Right cardiac atrium (tissue), 5 donors: ENCODE measurements at regions not wholly inside any gene's neighbourhood (a gene's known extent, or its start where the extent isn't known, plus 50 kb on each side); places are given as distances from the start of the nearest gene placed in this dataset.

Experiments
- ATAC-seq, 2 donors: fragments of 200-7000 bp; cut with Tn5 transposase; one replicate each; pipeline versions ENCODE4 v1.8.0 to v1.9.1; 2020; ENCODE audit warnings: moderate library complexity in 2 of 2, mild to moderate bottlenecking in 1 of 2
- DNase-seq, 3 donors: peaks; one replicate each; pipeline ENCODE4 v3.0.0-alpha.2; 2020
- H3K27ac ChIP-seq: one replicate; pipeline ENCODE4 v1.5.1; 2013; ENCODE audit warnings: mild to moderate bottlenecking, low read length, control low read depth, moderate library complexity
- H3K27me3 ChIP-seq: one replicate; pipeline ENCODE4 v1.6.1; 2013; ENCODE audit not compliant: control insufficient read depth, insufficient read depth
- H3K4me1 ChIP-seq: one replicate; pipeline ENCODE4 v1.6.1; 2013; ENCODE audit warnings: low read length; ENCODE audit not compliant: control insufficient read depth, insufficient read depth
- H3K4me3 ChIP-seq: one replicate; pipeline ENCODE4 v1.5.1; 2013; ENCODE audit warnings: low read length, control low read depth
- H3K9me3 ChIP-seq: one replicate; pipeline ENCODE4 v1.6.1; 2013; ENCODE audit warnings: low read length; ENCODE audit not compliant: control insufficient read depth
- WGBS: extraction: QIAGEN DNeasy Blood & Tissue Kit; methylation state at CpG from one replicate; pipeline ENCODE4 v1.1.7; 2013; 5-methylcytosine and 5-hydroxymethylcytosine counted together
- intact Hi-C, 4 donors: fragments of 100-400 bp; cut with DNase I; formaldehyde crosslinking; loops; one replicate each; pipeline versions ENCODE4 v1.11.0 to v1.14.0; 2022 to 2023
- donor health status: healthy with polysubstance abuse.
- donor health status: DM: no; HTN: yes; CAD: no.
- donor health status: DM: no; HTN: no; CAD: no.
- donor health status: DM: no; HTN: yes; CAD: no; lungs with severe emphysema.
- donor health status: DM: yes; HTN: yes; CAD: no.

DNA sequence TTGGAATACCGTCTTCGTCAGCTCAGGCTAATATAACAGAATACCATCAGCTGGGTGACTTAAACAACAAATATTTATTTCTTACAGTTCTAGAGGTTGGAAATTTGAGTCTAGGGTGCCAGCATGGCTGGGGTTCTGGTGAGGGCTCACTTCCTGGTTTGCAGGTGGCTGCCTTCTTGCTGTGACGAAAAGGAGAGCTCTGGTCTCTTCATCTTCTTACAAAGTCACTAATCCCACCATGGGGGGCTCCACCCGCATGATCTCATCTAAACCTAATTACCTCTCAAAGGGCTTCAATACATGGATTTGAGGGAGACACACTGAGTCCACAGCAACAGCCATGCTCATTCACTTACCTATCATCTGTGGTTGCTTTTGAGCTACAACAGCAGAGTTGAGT, 78.3 kb downstream of the PSMG1 start:
- WGBS: 88% methylated on average over 4 of the region's 4 CpGs
- Histone ChIP-seq H3K27me3 (no peaks in the 10 kb centered on the region), H3K27ac (no peak overlapping the region), H3K9me3 (no peaks in the 10 kb centered on the region), H3K4me1 (peaks cover 2% of the 10 kb centered on the region), H3K4me3 (no peak overlapping the region)
- intact Hi-C loops: no loop called here
- ATAC-seq (no peak), DNase-seq (no peak)

DNA sequence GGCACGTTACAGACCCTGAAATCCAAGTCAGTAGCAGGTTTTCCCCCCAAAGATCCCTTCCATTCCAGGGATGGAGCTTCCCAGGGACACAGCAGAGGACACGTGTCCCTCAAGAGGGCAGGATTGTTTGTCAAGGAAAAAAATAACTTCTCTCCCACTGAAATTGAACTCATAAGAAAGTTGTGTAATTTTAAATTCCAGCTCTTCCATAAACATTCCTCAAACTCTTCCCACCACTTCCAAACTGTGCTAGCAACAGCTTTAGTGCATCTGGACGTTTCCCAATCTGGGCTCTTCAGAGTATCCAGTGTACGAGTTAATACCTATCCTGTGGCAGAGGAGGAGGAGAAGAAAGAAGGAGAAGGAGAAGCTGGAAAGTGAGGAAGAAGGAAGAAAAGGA, 79.6 kb downstream of the PSMG1 start:
- no peak overlapping the region for H3K27ac ChIP-seq
- intact Hi-C loops: no loop called here
- H3K9me3 ChIP-seq: no peaks in the 10 kb centered on the region
- 73% methylated on average over 4 of the region's 4 CpGs for WGBS
- no peak overlapping the region for H3K4me3 ChIP-seq
- peaks cover 2% of the 10 kb centered on the region for H3K4me1 ChIP-seq
- no peak for DNase-seq
- no peaks in the 10 kb centered on the region for H3K27me3 ChIP-seq
- ATAC-seq: no peak

DNA sequence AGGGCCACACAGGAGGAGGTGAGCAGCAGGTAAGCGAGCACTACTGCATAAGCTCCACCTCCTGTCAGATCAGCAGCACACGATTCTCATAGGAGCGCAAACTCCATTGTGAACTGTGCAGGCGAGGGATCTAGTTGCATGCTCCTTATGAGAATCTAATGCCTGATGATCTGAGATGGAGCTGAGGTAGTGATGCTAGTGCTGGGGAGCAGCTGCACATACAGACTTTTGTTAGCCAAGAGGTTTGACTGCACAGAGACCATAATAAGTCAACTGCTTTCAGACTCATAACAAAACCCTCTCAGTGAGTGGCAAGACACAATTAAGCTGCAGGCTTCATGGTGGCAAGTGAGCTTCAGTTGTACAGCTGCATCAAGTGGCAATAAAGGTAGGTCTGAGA, 83.4 kb downstream of the PSMG1 start:
- Histone ChIP-seq H3K4me1 (peaks cover 10% of the 10 kb centered on the region), H3K4me3 (no peak overlapping the region), H3K27me3 (no peaks in the 10 kb centered on the region), H3K27ac (no peak overlapping the region), H3K9me3 (no peaks in the 10 kb centered on the region)
- WGBS: 98% methylated on average over 4 of the region's 4 CpGs
- DNase-seq (no peak), ATAC-seq (no peak)
- intact Hi-C loops: no loop called here

DNA sequence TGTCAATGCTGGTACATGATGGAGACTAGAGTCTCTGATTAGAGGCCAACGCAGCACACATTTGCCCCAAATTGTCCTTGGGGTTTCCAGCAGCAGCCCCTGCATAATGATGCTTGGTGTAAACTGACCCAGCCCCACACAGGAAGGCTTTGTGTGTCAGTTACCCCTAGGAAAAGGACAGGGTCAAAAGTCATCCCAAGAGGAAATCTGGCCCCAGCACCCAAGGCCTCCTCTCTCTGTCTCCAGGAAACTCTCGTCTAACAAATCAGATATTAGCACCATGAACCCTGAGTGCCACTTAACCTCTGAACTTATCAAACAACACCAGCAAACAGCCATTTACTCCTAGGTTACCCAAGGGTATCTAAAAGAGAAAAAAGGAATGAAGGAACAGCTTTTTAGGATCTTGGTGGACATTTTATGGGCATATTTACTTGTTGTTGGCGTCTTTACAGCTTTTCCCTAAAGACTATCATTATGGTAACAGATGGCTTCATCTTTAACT, 84.5 kb downstream of the PSMG1 start:
- intact Hi-C loops: no loop called here

DNA sequence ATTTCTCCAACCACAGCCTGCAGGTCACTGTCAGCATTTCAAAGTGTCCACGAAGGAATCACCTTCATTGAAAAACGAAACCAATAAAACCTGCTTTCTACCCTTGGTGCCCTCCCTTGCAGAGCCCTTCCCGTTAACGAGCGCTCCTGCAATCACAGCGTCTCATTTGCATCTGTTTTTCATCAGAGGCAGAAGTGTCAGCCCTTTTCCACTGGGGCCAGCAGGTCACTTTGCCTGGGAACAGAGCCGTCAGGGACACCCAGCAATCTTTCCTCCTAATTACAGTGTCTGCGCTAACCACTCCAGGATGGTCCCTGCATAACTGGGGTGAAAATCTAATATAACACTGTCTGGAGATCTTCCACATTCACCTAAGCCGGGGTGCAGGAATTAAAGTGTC, 85.3 kb downstream of the PSMG1 start:
- DNase-seq (peak in 1 of 3 donors; percentile 52), ATAC-seq (peak; percentile 12 to 39)
- Histone ChIP-seq H3K4me1 (peaks cover 10% of the 10 kb centered on the region), H3K27me3 (no peaks in the 10 kb centered on the region), H3K27ac (no peak overlapping the region), H3K9me3 (no peaks in the 10 kb centered on the region), H3K4me3 (no peak overlapping the region)
- WGBS: 66% methylated on average over 9 of the region's 9 CpGs
- intact Hi-C loops: no loop called here

More for the DNA sequence above, 84.5 kb downstream of the PSMG1 start:
- DNase-seq (no peak), ATAC-seq (peak in 1 of 2 donors; percentile 55)
- Histone ChIP-seq H3K9me3 (no peaks in the 10 kb centered on the region), H3K27me3 (no peaks in the 10 kb centered on the region), H3K4me3 (no peak overlapping the region), H3K4me1 (peaks cover 10% of the 10 kb centered on the region), H3K27ac (no peak overlapping the region)
- 77% methylated on average over 3 of the region's 3 CpGs for WGBS

DNA sequence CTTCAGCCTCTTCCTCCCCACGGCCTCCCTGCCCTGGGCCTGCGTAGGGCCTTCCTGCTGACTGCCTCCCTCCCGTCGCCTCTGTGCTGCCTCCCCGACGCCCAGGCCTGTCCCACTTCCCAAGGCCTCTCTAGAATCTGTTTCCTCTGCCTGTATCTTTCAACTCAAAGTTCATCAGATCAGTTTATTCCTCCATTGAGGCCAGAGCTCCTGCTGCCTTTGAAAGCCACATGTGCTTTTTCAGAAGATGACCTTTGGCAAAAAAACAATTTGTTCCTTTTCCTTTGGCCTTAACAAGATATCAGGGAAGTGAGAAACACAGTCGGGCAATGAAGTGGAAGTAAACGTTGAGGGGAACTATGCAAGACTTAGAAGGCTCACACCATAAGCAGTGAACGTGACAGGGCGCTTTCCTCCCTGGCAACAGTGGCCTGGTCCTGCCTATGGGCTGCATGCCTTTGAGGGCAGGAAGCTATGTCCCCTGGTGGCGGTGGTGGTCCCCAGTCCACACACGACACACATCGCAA, 85.9 kb downstream of the PSMG1 start:
- DNase-seq (peak in 2 of 3 donors; percentile 51 to 69), ATAC-seq (peak; percentile 68 to 73)
- 72% methylated on average over 13 of the region's 13 CpGs for WGBS

DNA sequence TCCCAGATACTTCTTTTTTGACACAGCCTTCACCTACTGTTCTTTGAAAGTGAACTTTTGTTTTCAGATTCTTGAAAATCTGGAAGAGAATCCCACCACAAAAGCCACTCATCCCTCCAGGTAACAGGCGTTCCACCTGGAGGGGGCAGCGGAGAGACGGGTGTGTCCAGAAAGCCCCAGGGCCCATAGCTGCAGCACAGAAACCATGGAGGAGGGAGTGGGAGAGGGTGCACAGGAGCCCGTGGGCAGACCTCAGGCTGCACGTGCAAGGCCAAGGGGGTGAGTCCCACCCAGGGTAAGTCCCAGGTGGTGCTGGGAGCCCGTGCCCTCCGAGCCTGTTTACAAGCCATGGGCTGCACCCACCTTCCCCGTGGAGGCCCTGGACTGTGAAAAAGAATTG, 86.5 kb downstream of the PSMG1 start:
- intact Hi-C loops: no loop called here
- Histone ChIP-seq H3K27ac (no peak overlapping the region), H3K4me3 (no peak overlapping the region), H3K9me3 (no peaks in the 10 kb centered on the region), H3K4me1 (peaks cover 10% of the 10 kb centered on the region), H3K27me3 (no peaks in the 10 kb centered on the region)
- DNase-seq (peak in 1 of 3 donors; percentile 32), ATAC-seq (no peak)
- WGBS: 93% methylated on average over 8 of the region's 8 CpGs

More for the DNA sequence above, 85.9 kb downstream of the PSMG1 start:
- H3K9me3 ChIP-seq: no peaks in the 10 kb centered on the region
- H3K4me3 ChIP-seq: no peak overlapping the region
- intact Hi-C loops: no loop called here
- peaks cover 10% of the 10 kb centered on the region for H3K4me1 ChIP-seq
- H3K27me3 ChIP-seq: no peaks in the 10 kb centered on the region
- H3K27ac ChIP-seq: peak overlapping the region; percentile 38

DNA sequence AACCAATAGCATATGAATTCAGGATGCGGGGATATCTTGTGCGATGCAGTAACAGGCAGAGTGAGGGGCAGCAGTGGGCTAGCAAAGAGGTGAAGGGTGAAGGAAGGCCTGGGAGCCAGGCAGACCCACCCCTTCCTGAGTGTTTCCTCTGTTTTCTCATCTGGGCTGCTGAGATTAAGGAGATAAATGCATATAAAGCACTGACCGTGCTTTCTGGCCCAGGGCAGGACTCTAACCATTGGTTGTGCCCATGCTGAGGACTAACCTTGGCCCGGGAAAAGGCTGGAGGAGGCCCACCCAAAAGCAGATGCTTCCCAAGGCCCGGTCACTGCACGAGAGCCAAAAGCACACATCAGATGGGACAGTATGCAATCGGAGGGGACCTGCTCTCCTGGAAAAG, 87.6 kb downstream of the PSMG1 start:
- peaks cover 10% of the 10 kb centered on the region for H3K4me1 ChIP-seq
- peak in 1 of 2 donors; percentile 15 for ATAC-seq

DNA sequence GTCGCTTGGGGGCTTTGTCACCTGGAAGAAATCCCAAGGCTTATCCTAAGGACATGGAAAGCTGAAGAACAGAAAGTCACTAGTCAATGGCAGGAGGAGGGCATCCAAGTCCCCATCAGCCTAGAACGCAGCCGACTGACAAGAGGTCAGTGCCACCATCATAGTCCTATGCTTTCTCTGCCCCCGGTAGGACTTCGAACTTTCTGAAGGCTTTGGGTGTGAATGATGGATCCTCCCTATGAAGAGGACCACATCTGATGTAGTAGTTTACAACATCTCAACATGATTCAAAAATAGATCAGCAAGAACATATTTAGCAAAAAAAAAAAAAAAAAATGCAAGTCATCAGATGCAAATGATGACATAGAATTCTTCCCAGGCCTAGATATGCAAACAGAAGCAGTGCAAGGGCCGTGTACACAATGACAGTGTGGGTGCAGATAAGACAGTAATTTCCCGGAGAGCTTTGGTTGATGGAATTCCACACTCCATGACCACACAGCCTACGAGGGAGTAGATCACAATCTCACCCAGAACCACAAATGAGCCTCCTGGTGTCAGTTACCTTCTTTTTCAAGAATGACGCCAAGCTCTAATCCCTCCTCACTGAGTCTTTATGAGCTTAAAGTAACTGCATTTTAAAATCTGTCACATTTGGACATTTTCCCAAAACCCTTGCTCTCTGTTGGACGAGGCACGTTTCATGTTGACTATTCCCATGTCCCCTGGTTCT, 88.2 kb downstream of the PSMG1 start:
- intact Hi-C loops: no loop called here
- no peak overlapping the region for H3K4me3 ChIP-seq
- ATAC-seq (peak; percentile 50 to 66), DNase-seq (peak in 1 of 3 donors; percentile 23)
- H3K27ac ChIP-seq: peak overlapping the region; percentile 42
- H3K4me1 ChIP-seq: peaks cover 10% of the 10 kb centered on the region
- H3K27me3 ChIP-seq: no peaks in the 10 kb centered on the region
- WGBS: 61% methylated on average over 11 of the region's 11 CpGs
- H3K9me3 ChIP-seq: no peaks in the 10 kb centered on the region

More for the DNA sequence above, 87.6 kb downstream of the PSMG1 start:
- no peak overlapping the region for H3K4me3 ChIP-seq
- peak overlapping the region; percentile 40 for H3K27ac ChIP-seq
- H3K9me3 ChIP-seq: no peaks in the 10 kb centered on the region
- DNase-seq: no peak
- intact Hi-C loops: no loop called here
- no peaks in the 10 kb centered on the region for H3K27me3 ChIP-seq
- WGBS: 61% methylated on average over 7 of the region's 7 CpGs

DNA sequence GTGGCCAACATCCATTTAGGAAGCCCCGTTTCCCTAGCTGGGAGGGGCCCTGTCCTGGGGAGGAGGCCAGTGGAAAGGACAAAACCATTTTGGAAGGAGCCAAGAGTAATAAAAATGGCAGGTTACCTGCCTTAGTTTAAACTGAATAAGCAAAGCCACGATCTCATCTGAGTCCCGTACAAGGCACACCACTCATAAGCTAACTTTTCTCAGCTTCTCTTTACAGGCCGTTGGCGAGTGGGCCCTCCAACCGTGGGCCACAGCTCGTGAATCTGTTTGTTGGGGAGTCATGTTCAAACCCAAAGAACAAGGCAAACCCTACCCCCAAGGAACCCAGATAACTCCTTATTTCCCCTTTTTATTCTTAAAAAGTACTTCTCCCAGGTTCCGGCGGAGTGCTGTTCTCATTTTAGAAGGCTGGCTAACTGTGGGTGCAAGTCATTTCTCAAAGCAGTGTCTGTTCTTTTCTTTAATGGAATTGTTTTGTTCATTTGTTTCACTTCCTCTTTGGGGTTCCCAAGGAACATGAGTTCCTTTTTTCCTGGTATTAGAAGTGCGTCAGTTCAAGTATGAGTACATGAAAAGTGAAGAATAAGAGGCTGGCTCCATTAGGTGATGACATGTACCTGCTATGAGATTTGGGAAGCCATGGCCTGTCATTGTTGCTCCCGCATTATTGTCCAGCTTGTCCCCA, 89.0 kb downstream of the PSMG1 start:
- Histone ChIP-seq H3K27me3 (no peaks in the 10 kb centered on the region), H3K4me3 (no peak overlapping the region), H3K4me1 (peaks cover 10% of the 10 kb centered on the region), H3K9me3 (no peaks in the 10 kb centered on the region), H3K27ac (peak overlapping the region; percentile 42)
- WGBS: 88% methylated on average over 11 of the region's 11 CpGs
- ATAC-seq: no peak
- intact Hi-C loops: no loop called here
- DNase-seq: peak in 1 of 3 donors; percentile 25

DNA sequence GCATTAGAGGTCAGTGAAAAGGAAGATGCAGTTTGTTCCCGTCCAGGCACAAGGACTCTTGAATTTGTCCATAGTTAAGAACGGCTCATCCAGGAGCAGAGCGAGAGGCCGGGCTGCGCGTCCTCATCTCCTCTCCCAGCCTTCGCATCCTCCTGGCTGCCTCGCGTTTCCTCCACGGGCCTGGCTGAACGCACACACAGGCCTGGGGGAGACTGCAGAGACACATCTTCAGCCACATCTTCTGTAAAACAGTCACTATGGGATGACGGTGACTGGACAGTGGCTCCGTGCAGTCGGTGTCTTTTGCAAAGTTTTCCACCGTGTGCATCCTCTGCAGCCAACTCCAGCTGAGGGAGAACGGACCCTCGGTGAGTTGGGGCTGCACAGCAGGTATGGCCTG, 89.7 kb downstream of the PSMG1 start:
- peaks cover 8% of the 10 kb centered on the region for H3K4me1 ChIP-seq

More for the DNA sequence above, 89.7 kb downstream of the PSMG1 start:
- Histone ChIP-seq H3K4me3 (no peak overlapping the region), H3K27ac (no peak overlapping the region), H3K9me3 (no peaks in the 10 kb centered on the region), H3K27me3 (no peaks in the 10 kb centered on the region)
- intact Hi-C loops: no loop called here
- DNase-seq (no peak), ATAC-seq (no peak)
- WGBS: 97% methylated on average over 17 of the region's 17 CpGs
